ENCODE measurements at regions not wholly inside any gene's neighbourhood (a gene's known extent, or its start where the extent isn't known, plus 50 kb on each side); places are given as distances from the start of the nearest gene placed in this dataset.

- TF ChIP-seq ZBTB11 (tag by site-specific recombination; conservative IDR thresholded peaks at IDR 0.05; ENCODE audit: low read depth) = no peak
- no peak for TF ChIP-seq ZBTB1 (tag by site-specific recombination; IDR thresholded peaks at IDR 0.05)
- TF ChIP-seq, protein P1, sequence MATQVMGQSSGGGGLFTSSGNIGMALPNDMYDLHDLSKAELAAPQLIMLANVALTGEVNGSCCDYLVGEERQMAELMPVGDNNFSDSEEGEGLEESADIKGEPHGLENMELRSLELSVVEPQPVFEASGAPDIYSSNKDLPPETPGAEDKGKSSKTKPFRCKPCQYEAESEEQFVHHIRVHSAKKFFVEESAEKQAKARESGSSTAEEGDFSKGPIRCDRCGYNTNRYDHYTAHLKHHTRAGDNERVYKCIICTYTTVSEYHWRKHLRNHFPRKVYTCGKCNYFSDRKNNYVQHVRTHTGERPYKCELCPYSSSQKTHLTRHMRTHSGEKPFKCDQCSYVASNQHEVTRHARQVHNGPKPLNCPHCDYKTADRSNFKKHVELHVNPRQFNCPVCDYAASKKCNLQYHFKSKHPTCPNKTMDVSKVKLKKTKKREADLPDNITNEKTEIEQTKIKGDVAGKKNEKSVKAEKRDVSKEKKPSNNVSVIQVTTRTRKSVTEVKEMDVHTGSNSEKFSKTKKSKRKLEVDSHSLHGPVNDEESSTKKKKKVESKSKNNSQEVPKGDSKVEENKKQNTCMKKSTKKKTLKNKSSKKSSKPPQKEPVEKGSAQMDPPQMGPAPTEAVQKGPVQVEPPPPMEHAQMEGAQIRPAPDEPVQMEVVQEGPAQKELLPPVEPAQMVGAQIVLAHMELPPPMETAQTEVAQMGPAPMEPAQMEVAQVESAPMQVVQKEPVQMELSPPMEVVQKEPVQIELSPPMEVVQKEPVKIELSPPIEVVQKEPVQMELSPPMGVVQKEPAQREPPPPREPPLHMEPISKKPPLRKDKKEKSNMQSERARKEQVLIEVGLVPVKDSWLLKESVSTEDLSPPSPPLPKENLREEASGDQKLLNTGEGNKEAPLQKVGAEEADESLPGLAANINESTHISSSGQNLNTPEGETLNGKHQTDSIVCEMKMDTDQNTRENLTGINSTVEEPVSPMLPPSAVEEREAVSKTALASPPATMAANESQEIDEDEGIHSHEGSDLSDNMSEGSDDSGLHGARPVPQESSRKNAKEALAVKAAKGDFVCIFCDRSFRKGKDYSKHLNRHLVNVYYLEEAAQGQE (tag by site-specific recombination; IDR thresholded peaks at IDR 0.05) = no peak
- TF ChIP-seq, protein P2, sequence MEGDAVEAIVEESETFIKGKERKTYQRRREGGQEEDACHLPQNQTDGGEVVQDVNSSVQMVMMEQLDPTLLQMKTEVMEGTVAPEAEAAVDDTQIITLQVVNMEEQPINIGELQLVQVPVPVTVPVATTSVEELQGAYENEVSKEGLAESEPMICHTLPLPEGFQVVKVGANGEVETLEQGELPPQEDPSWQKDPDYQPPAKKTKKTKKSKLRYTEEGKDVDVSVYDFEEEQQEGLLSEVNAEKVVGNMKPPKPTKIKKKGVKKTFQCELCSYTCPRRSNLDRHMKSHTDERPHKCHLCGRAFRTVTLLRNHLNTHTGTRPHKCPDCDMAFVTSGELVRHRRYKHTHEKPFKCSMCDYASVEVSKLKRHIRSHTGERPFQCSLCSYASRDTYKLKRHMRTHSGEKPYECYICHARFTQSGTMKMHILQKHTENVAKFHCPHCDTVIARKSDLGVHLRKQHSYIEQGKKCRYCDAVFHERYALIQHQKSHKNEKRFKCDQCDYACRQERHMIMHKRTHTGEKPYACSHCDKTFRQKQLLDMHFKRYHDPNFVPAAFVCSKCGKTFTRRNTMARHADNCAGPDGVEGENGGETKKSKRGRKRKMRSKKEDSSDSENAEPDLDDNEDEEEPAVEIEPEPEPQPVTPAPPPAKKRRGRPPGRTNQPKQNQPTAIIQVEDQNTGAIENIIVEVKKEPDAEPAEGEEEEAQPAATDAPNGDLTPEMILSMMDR (tag by site-specific recombination; IDR thresholded peaks at IDR 0.05) = no peak
- TF ChIP-seq, protein P3, sequence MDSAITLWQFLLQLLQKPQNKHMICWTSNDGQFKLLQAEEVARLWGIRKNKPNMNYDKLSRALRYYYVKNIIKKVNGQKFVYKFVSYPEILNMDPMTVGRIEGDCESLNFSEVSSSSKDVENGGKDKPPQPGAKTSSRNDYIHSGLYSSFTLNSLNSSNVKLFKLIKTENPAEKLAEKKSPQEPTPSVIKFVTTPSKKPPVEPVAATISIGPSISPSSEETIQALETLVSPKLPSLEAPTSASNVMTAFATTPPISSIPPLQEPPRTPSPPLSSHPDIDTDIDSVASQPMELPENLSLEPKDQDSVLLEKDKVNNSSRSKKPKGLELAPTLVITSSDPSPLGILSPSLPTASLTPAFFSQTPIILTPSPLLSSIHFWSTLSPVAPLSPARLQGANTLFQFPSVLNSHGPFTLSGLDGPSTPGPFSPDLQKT (IDR thresholded peaks at IDR 0.05; ENCODE audit: borderline replicate concordance, low read depth, low read length) = no peak
- TF ChIP-seq, protein P4, sequence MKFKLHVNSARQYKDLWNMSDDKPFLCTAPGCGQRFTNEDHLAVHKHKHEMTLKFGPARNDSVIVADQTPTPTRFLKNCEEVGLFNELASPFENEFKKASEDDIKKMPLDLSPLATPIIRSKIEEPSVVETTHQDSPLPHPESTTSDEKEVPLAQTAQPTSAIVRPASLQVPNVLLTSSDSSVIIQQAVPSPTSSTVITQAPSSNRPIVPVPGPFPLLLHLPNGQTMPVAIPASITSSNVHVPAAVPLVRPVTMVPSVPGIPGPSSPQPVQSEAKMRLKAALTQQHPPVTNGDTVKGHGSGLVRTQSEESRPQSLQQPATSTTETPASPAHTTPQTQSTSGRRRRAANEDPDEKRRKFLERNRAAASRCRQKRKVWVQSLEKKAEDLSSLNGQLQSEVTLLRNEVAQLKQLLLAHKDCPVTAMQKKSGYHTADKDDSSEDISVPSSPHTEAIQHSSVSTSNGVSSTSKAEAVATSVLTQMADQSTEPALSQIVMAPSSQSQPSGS (tag by site-specific recombination; IDR thresholded peaks at IDR 0.05; ENCODE audit: low read depth) = no peak
- no peak for TF ChIP-seq ZNF184 (tag by site-specific recombination; IDR thresholded peaks at IDR 0.05)
- TF ChIP-seq ZNF530 (tag by site-specific recombination; IDR thresholded peaks at IDR 0.05; ENCODE audit: low read depth) = no peak
Observed at GRCh38 chr5:12217039-12217438, 312.8 kb upstream of the CTNND2 start.
